HG03378 (cell line): ENCODE measurements at regions not wholly inside any gene's neighbourhood (a gene's known extent, or its start where the extent isn't known, plus 50 kb on each side); places are given as distances from the start of the nearest gene placed in this dataset.

Experiments used
- ATAC-seq: cut with Tn5 transposase; IDR thresholded peaks from one replicate; pipeline ENCODE4 v1.9.1; 2021; ENCODE audit warnings: mild to moderate bottlenecking, moderate library complexity; ENCODE audit not compliant: unreplicated experiment

DNA sequence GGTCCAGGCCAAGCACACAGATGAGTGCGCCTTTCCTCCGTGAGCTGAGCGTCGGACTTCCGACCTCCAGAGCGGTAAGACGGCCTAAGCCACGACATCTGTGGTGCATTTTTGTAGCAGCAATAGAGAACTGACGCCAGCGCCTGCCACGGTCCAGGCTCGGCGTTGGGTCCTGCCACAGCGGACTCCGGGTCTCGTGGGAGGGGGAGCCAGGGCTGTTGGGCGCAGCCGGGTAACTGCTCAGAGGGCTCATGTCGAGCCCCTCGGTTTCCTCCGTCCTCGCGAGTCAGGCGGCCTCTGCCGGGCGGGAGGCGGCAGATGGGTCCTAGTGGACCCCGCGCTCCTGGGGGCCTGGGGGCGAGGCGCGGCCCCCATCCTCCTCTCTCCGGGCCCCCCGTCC lies 216.1 kb downstream of the QKI start:
- no peak for ATAC-seq

DNA sequence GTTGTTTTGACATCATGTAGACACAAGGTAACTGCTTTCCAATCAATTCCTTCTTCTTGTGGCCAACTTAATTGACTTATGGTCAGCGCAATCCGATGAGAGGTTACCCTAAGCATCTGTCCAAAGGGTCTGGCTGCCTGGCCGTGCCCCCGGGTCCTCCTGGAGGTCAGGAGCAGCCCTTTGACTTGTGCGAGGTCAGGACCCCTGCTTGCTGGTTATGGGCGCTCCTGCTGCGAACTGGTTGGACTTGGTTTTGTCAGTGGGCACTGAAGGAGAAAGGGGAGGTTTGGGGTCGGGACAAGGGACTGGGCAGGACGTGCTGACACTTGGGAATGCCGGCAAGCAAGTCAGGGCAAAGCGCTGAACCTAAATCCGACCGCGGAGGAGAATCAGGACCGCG lies 215.6 kb downstream of the QKI start:
- no peak for ATAC-seq
